ENCODE measurements at regions not wholly inside any gene's neighbourhood (a gene's known extent, or its start where the extent isn't known, plus 50 kb on each side); places are given as distances from the start of the nearest gene placed in this dataset.

- Histone ChIP-seq H3K27ac (no peak overlapping the region), H3K4me1 (ENCODE audit: control insufficient read depth in 1 of 2, insufficient read depth in 1 of 2, low read depth in 1 of 2, low read length in 1 of 2) (no peaks in the 10 kb centered on the region), H3K27me3 (no peaks in the 10 kb centered on the region), H3K36me3 (no peaks in the 10 kb centered on the region), H3K9me3 (no peaks in the 10 kb centered on the region), H3K4me3 (ENCODE audit: low read depth in 1 of 2, low read length in 1 of 2) (no peak overlapping the region)
- TF ChIP-seq CTCF (IDR thresholded peaks at IDR 0.05) = no peak
These were observed 279.7 kb downstream of the ARHGAP12 start for GRCh38 chr10:31648966-31649365.

- no peaks in the 10 kb centered on the region for H3K27me3 ChIP-seq
These were observed 280.8 kb downstream of the ARHGAP12 start for GRCh38 chr10:31647861-31648260.

GRCh38 chr10:31646519-31646918, 282.1 kb downstream of the ARHGAP12 start:
- TF ChIP-seq CTCF (IDR thresholded peaks at IDR 0.05) = no peak
- Histone ChIP-seq H3K4me3 (ENCODE audit: low read depth in 1 of 2, low read length in 1 of 2) (no peak overlapping the region), H3K27me3 (no peaks in the 10 kb centered on the region), H3K36me3 (no peaks in the 10 kb centered on the region), H3K9me3 (no peaks in the 10 kb centered on the region), H3K4me1 (ENCODE audit: control insufficient read depth in 1 of 2, insufficient read depth in 1 of 2, low read depth in 1 of 2, low read length in 1 of 2) (no peaks in the 10 kb centered on the region), H3K27ac (no peak overlapping the region)

More at GRCh38 chr10:31647861-31648260, 280.8 kb downstream of the ARHGAP12 start:
- no peaks in the 10 kb centered on the region for H3K36me3 ChIP-seq
- TF ChIP-seq CTCF (IDR thresholded peaks at IDR 0.05) = no peak
- H3K9me3 ChIP-seq = no peaks in the 10 kb centered on the region
- H3K4me3 ChIP-seq (ENCODE audit: low read depth in 1 of 2, low read length in 1 of 2) = no peak overlapping the region
- H3K4me1 ChIP-seq (ENCODE audit: control insufficient read depth in 1 of 2, insufficient read depth in 1 of 2, low read depth in 1 of 2, low read length in 1 of 2) = no peaks in the 10 kb centered on the region
- H3K27ac ChIP-seq = no peak overlapping the region

- Histone ChIP-seq H3K27ac (no peak overlapping the region), H3K27me3 (no peaks in the 10 kb centered on the region), H3K4me3 (ENCODE audit: low read depth in 1 of 2, low read length in 1 of 2) (no peak overlapping the region), H3K4me1 (ENCODE audit: control insufficient read depth in 1 of 2, insufficient read depth in 1 of 2, low read depth in 1 of 2, low read length in 1 of 2) (no peaks in the 10 kb centered on the region), H3K9me3 (no peaks in the 10 kb centered on the region), H3K36me3 (no peaks in the 10 kb centered on the region)
- TF ChIP-seq CTCF (IDR thresholded peaks at IDR 0.05) = no peak
These were observed 282.8 kb downstream of the ARHGAP12 start for GRCh38 chr10:31645786-31646185.

- Histone ChIP-seq H3K9me3 (no peaks in the 10 kb centered on the region), H3K36me3 (no peaks in the 10 kb centered on the region), H3K4me1 (ENCODE audit: control insufficient read depth in 1 of 2, insufficient read depth in 1 of 2, low read depth in 1 of 2, low read length in 1 of 2) (no peaks in the 10 kb centered on the region), H3K4me3 (ENCODE audit: low read depth in 1 of 2, low read length in 1 of 2) (no peak overlapping the region), H3K27me3 (no peaks in the 10 kb centered on the region), H3K27ac (no peak overlapping the region)
- no peak for TF ChIP-seq CTCF (IDR thresholded peaks at IDR 0.05)
These were observed 283.5 kb downstream of the ARHGAP12 start for GRCh38 chr10:31644931-31645633.

Measured in neutrophil (primary cell).